Heart left ventricle (tissue), 16 donors: ENCODE measurements at regions not wholly inside any gene's neighbourhood (a gene's known extent, or its start where the extent isn't known, plus 50 kb on each side); places are given as distances from the start of the nearest gene placed in this dataset.

Experiments
- ATAC-seq, 4 donors: fragments of 200-7000 bp; cut with Tn5 transposase; one replicate each; pipeline ENCODE4 v1.9.1; 2020 to 2022; ENCODE audit warnings: moderate library complexity in 4 of 4, mild to moderate bottlenecking in 3 of 4, moderate number of reproducible peaks in 1 of 4
- DNase-seq, 5 donors: peaks; one replicate each; pipeline ENCODE4 v3.0.0-alpha.2; 2020
- H3K27ac ChIP-seq, 12 donors: fragments of 200-600 bp; sonication (generic) in 4 of 12; one replicate each; pipeline versions ENCODE4 v1.5.0 to v1.8.0; 2016 to 2022; ENCODE audit warnings: mild to moderate bottlenecking in 2 of 12
- H3K27me3 ChIP-seq, 9 donors: fragments of 200-600 bp; sonication (generic) in 2 of 9; one replicate each; pipeline versions ENCODE4 v1.5.1 to v1.8.0; 2016 to 2022; ENCODE audit warnings: mild to moderate bottlenecking in 3 of 9
- H3K36me3 ChIP-seq, 9 donors: fragments of 200-600 bp; sonication (generic) in 2 of 9; one replicate each; pipeline versions ENCODE4 v1.5.0 to v1.8.0; 2018 to 2022; ENCODE audit warnings: mild to moderate bottlenecking in 2 of 9
- H3K4me1 ChIP-seq, 12 donors: fragments of 200-600 bp; sonication (generic) in 4 of 12; one replicate each; pipeline versions ENCODE4 v1.5.0 to v1.8.0; 2016 to 2022; ENCODE audit warnings: mild to moderate bottlenecking in 3 of 12
- H3K4me3 ChIP-seq, 12 donors: fragments of 200-600 bp; sonication (generic) in 4 of 12; one replicate each; pipeline versions ENCODE4 v1.5.0 to v1.8.0; 2017 to 2022; ENCODE audit warnings: mild to moderate bottlenecking in 9 of 12, moderate library complexity in 4 of 12
- H3K9me3 ChIP-seq, 12 donors: fragments of 200-600 bp; sonication (generic) in 4 of 12; one replicate each; pipeline versions ENCODE4 v1.5.0 to v1.8.0; 2016 to 2022; ENCODE audit warnings: mild to moderate bottlenecking in 1 of 12
- POLR2A ChIP-seq, 2 donors: fragments of 450-650 bp; IDR thresholded peaks; one replicate each; pipeline ENCODE4 v1.6.1; 2017; ENCODE audit warnings: antibody characterized with exemption in 2 of 2, mild to moderate bottlenecking in 2 of 2, moderate library complexity in 2 of 2
- WGBS, 4 donors: extraction: QIAGEN DNeasy Blood & Tissue Kit in 2 of 4; methylation state at CpG; one replicate each; pipeline versions ENCODE4 v1.1.5 to v1.1.7; 2013 to 2018; 5-methylcytosine and 5-hydroxymethylcytosine counted together
- intact Hi-C, 10 donors: fragments of 100-400 bp; cut with DNase I; formaldehyde crosslinking; loops; one replicate each; pipeline versions ENCODE4 v1.11.1 to v1.14.2; 2022
- TF ChIP-seq, protein P1 (sequence below), 12 donors: fragments of 200-600 bp; sonication (generic) in 4 of 12; IDR thresholded peaks; one replicate each; pipeline versions ENCODE4 v1.5.0 to v1.8.0; 2018 to 2022; ENCODE audit warnings: antibody characterized with exemption in 12 of 12, mild to moderate bottlenecking in 5 of 12
- donor health status: ischemic (EF 13 %, LVEDD 7.1; RV severe dilation, severe dysfunction).
- donor health status: healthy with polysubstance abuse.
- donor health status: DM: no; HTN: yes; CAD: no.
- donor health status: DM: no; HTN: no; CAD: no.
- donor health status: ischemic (EF 25% LVEDD 6.9; RV normal size, moderate dysfunction).
- donor health status: ischemic (EF 25% LVEDD 5.7; RV mildly dilated, moderate dysfunction).
- donor health status: healthy.
- donor health status: DM: yes; HTN: yes; CAD: no.
- donor health status: ischemic (EF 35%, LVEDD 5.7; RV mildly dilated, moderate dysfunction).
- donor health status: nonischemic (EF 11% LVEDD 7.7; RV severe dilation, severe dysfunction).
- donor health status: DM: yes; HTN: yes; CAD: no.
- donor health status: PGD.
- donor health status: ischemic (EF 29% LVEDD 5.4; RV normal size, mild dysfunction).
- donor health status: nonischemic (EF 23%, LVEDD 6.1; RV moderate dilation, normal function).

DNA sequence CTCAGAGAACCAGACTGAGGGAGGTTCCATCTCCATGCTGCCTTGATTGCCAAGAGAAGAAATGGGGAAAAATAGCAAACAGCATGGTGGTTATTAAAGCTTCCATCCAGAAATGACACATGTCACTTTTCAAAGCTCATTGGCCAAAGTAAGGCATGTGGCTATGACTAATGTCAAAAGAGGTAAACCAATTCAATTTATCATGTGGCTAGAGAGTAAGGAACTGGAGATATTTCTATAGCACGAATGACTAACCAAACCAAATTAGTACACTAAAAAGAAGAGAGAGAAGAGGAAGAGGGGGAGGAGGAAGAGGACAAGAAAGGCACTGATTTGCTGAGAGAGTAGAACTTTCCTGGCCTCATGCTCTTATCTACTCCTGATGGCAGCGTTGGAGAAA lies 115.2 kb upstream of the SLC6A11 start:
- WGBS, 4 donors, result 64 to 80% (median 66%) methylated on average over 2 of the region's 2 CpGs
- Histone ChIP-seq H3K9me3 (no peaks in the 10 kb centered on the region), H3K4me3 (no peak overlapping the region), H3K4me1 (no peaks in the 10 kb centered on the region), H3K36me3 (no peaks in the 10 kb centered on the region), H3K27me3 (peaks cover 0 to 71% (median 16%) of the 10 kb centered on the region in 9 donors), H3K27ac (no peak overlapping the region)
- DNase-seq (no peak), ATAC-seq (no peak)
- intact Hi-C loops, result no loop called here
- no peak for TF ChIP-seq POLR2A (IDR thresholded peaks at IDR 0.05)
- TF ChIP-seq, protein P1, sequence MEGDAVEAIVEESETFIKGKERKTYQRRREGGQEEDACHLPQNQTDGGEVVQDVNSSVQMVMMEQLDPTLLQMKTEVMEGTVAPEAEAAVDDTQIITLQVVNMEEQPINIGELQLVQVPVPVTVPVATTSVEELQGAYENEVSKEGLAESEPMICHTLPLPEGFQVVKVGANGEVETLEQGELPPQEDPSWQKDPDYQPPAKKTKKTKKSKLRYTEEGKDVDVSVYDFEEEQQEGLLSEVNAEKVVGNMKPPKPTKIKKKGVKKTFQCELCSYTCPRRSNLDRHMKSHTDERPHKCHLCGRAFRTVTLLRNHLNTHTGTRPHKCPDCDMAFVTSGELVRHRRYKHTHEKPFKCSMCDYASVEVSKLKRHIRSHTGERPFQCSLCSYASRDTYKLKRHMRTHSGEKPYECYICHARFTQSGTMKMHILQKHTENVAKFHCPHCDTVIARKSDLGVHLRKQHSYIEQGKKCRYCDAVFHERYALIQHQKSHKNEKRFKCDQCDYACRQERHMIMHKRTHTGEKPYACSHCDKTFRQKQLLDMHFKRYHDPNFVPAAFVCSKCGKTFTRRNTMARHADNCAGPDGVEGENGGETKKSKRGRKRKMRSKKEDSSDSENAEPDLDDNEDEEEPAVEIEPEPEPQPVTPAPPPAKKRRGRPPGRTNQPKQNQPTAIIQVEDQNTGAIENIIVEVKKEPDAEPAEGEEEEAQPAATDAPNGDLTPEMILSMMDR (IDR thresholded peaks at IDR 0.05), result no peak

DNA sequence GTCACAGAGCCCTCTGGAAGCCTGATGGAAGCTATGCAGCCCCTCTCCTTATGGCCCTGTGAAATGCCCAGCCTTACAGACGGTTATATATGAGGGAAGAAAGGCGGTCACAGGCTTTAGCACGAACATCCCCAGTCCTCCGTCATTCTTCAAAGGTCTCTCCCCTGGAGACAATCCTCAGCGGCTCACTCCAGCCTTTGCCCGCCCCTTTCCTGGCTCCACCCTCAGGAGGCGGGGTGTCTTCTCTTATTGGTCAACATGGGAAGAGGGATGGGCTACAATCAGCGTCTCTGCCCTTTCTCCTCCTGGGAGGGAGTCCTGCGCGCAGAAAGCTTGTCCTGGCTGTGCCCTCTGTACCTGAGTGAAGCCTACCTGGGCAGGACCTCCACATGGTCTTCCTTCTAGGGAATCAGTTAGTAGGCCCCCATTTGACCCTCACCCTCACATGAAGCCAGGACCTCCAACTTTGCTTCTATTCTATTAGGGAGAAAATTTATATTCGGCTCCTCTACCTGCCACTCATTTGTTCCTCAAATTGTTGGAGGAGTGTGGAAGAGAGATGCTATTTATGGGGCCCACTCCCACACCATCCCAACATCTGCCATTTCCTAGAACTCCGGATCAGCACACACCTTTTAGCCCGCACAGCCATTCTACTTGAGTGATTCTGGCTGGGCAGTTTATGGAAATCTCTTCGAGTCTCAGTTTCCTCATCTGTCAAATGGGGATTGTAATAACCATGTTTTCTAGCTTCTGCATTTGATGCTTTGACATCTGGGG lies 112.9 kb upstream of the SLC6A11 start:
- ATAC-seq (no peak), DNase-seq (no peak)
- Histone ChIP-seq H3K27ac (no peak overlapping the region), H3K9me3 (no peaks in the 10 kb centered on the region), H3K27me3 (peaks cover 11 to 81% (median 35%) of the 10 kb centered on the region in 9 donors), H3K36me3 (no peaks in the 10 kb centered on the region), H3K4me1 (peaks cover 0 to 7% (median 0%) of the 10 kb centered on the region in 12 donors), H3K4me3 (no peak overlapping the region)
- intact Hi-C loops, result no loop called here
- WGBS, 4 donors, result 31 to 40% (median 35%) methylated on average over 14 of the region's 14 CpGs
- TF ChIP-seq POLR2A (IDR thresholded peaks at IDR 0.05), result no peak
- TF ChIP-seq, protein P1 (IDR thresholded peaks at IDR 0.05), result no peak

DNA sequence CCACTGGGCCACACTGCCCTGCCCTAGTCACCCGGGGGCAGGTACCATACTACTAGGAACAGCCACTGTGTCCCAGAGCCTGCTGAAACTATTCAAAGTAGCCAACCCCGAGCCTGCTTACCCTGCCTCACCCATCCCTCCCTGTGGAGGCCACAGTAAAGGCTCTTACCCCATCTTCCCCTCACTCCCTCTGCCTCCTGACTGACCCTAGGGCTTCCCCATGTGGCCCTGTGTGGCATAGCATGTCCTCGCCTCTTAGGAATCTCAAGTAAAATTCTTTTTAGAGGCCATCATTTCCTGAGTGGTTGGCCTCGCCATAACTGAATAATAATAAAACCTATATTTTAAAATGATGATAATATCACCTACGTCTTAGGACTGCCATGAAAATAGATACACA lies 112.2 kb upstream of the SLC6A11 start:
- H3K9me3 ChIP-seq, result no peaks in the 10 kb centered on the region
- no peak for ATAC-seq
- intact Hi-C loops, result no loop called here
- no peak overlapping the region for H3K27ac ChIP-seq
- H3K27me3 ChIP-seq, result peaks cover 16 to 81% (median 42%) of the 10 kb centered on the region in 9 donors
- peaks cover 0 to 7% (median 0%) of the 10 kb centered on the region in 12 donors for H3K4me1 ChIP-seq
- no peak overlapping the region for H3K4me3 ChIP-seq
- 41 to 57% (median 49%) methylated on average over 5 of the region's 5 CpGs for WGBS, 4 donors
- DNase-seq, result no peak
- no peaks in the 10 kb centered on the region for H3K36me3 ChIP-seq
- TF ChIP-seq, protein P1 (IDR thresholded peaks at IDR 0.05), result peak in 1 of 12 donors; percentile 9
- TF ChIP-seq POLR2A (IDR thresholded peaks at IDR 0.05), result no peak

DNA sequence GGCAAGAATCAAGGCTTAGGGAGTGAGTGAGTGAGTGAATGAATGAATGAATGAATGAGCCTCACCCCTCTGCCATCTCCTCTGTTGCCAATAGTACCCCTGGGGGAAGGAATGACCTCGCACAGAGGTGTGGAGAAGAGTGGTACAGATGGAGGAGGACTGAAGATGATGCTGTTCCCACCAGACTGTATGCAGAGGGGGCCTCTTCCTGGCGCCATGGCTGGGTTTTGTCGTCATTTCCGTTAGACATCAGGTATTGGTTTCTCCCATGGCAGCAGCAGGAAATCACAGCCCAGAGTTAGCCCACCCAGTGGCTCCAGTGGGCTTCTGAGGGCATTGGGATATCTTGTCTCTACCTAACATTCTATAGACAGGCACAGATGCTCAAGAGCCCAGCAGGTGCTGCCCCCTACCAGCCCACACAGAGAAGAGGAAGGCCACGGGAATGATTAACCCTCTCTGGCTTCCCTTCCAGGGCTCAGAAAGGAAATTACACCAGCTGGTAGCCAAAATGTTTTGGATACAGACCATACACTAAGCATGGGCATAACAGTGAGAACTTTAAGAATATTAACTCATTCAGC lies 109.8 kb upstream of the SLC6A11 start:
- Histone ChIP-seq H3K27me3 (peaks cover 16 to 92% (median 46%) of the 10 kb centered on the region in 9 donors), H3K27ac (no peak overlapping the region), H3K4me3 (no peak overlapping the region), H3K4me1 (peaks cover 0 to 7% (median 0%) of the 10 kb centered on the region in 12 donors), H3K36me3 (no peaks in the 10 kb centered on the region), H3K9me3 (no peaks in the 10 kb centered on the region)
- ATAC-seq, result no peak
- intact Hi-C loops, result no loop called here
- 26 to 38% (median 33%) methylated on average over 5 of the region's 5 CpGs for WGBS, 4 donors
- DNase-seq, result no peak
- TF ChIP-seq, protein P1 (IDR thresholded peaks at IDR 0.05), result no peak
- no peak for TF ChIP-seq POLR2A (IDR thresholded peaks at IDR 0.05)
